GM18858 (cell line): ENCODE measurements at regions not wholly inside any gene's neighbourhood (a gene's known extent, or its start where the extent isn't known, plus 50 kb on each side); places are given as distances from the start of the nearest gene placed in this dataset.
"Not testable (repeated sequence)": the region's sequence is repeated elsewhere in the genome, so short reads cannot be mapped to it uniquely, and the experiment has no call there.

Experiments
- ATAC-seq: cut with Tn5 transposase; IDR thresholded peaks from one replicate; pipeline ENCODE4 v1.9.1; 2021; ENCODE audit not compliant: unreplicated experiment

- ATAC-seq, result no peak
Observed at GRCh38 chr2:115904516-115904915, 1462.1 kb downstream of the DPP10 start.

DNA sequence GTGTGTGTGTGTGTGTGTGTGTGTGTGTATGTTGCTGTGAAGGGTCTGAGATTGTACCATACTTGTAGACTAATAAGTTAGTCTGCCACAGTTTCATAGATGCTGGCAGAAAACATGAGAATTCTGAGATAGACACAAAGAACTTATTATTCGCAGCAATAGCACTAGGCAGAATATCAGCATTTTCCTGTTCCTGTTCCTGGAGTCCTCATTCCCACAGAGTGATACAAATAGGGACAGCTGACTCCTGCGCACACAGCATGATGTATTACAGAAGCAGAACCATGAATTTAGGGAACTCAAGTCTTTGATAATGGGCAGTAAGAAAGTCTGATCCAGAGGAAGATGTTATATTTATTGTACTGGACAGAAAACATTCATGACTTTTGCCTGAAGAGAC is 1466.3 kb downstream of the DPP10 start:
- ATAC-seq, result no peak

DNA sequence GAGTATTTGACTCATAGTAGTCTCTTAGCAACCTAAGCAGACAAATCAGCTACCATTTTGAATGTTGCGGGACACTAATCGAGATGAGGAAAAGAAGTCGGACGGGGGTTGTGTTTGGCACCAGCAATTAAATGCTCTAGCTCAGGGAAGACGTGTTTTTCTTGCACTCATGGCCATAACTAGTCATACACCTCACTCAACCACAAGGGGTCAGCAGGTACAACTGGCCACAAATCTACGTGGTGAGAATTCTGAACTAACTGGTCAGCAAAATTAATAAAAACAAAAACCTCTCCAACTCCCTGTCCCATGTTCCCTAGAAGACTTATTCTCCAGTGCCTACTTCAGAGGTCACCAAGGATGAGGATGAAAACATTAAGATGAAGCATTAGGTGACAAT is 1467.8 kb downstream of the DPP10 start:
- ATAC-seq, result no peak

DNA sequence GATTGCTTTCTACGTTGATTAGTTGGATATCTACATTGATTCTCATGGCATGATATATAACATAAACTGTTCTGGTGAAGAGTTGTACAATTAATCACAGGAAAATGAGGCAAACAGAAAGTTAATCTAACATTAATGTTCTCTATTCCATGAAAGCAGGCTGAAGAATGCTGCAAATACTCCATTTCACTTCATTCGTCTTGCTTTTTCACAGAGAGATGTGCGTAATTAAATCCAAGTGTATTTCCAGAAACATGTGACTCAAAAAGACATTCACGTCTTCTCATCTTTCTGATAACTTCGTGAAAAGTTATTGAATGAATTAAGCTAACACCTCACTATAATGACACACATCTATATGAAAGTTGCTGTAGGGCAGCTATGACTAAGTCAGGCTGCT is 1471.5 kb downstream of the DPP10 start:
- no peak for ATAC-seq

- ATAC-seq, result no peak
Observed at GRCh38 chr2:115921541-115921940, 1479.1 kb downstream of the DPP10 start.

DNA sequence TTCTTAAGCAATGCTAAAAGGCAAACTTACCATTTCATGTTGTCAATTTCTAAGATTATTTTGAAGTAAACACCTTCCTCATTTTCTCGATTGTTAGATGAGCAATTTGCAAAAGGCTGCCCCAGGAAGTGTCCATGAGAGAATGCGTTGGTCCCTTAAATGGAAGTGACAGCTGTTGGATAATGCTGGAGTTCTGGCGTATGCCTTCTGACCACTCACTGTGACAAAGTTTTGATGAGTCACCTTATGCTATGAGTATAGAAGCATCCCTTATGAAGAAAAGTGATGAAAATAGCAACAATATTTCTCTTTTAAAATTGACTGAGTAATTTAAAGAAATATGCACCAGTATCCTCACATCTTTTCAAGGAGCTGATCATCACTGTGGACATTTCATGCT is 1497.5 kb downstream of the DPP10 start:
- no peak for ATAC-seq

GRCh38 chr2:115942800-115943199 is 1500.4 kb downstream of the DPP10 start:
- no peak for ATAC-seq

GRCh38 chr2:115946341-115946740 is 1503.9 kb downstream of the DPP10 start:
- ATAC-seq, result no peak

DNA sequence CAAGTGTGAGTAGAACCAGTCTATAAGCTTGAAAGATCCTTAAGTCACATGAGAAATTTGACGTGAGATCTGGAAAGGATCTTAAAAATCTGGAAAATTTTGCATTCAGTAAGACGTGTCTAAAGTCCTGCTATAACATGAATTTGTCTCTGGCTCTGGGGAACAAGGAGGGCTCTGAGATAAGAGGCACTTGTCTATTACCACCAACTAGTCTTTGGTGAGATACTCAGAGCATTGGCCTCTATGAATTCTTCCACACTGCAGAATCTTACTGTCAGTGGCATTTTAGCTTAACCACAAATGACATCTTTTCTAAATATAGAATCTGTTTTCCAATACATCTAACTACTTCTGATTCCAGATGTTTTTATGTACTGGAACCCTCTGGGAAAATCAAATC is 1504.5 kb downstream of the DPP10 start:
- ATAC-seq, result no peak

DNA sequence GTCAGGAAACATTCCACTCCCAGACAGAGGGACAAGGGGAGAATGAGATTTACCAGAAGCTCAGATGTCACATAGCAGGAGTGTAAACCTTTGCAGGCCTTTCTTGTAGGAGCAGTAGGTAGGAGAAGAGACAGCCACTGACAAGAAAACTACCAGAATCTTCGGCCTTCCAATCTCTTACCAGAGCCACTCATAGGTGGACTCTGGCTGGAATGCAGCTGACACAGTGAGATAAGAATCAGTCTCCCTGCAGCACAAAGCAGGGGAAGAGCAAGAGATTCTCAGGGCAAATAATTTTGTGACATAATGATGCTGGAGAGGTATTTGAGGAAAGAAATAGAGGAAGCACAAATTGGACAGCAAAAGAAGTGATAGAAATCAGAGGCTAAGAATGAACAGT is 1534.5 kb downstream of the DPP10 start:
- ATAC-seq, result no peak

DNA sequence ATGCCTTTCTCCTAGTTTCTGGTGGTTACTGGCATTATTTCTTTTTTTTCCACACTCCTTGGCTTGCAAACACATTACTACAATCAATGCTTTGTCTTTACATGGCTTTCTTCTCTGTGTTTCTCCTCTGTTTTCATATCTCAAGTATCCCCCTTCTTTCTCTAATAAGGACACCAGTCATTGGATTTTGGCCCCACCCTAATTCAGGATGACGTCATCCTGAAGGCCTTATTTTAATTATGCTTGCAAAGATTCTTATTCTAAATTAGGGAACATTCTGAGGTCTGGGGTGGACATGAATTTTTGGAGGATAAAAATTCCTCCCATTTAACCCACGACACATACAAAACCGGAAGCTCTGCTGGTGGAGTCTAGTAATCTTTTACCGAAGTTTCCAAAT is 1556.6 kb downstream of the DPP10 start:
- ATAC-seq, result no peak

- no peak for ATAC-seq
Observed at GRCh38 chr2:116023026-116023425, 1580.6 kb downstream of the DPP10 start.

DNA sequence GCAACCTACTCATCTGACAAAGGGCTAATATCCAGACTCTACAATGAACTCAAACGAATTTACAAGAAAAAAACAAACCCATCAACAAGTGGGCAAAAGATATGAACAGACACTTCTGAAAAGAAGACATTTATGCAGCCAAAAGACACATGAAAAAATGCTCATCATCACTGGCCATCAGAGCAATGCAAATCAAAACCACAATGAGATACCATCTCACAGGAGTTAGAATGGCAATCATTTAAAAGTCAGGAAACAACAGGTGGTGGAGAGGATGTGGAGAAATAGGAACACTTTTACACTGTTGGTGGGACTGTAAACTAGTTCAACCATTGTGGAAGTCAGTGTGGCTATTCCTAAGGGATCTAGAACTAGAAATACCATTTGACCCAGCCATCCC is 1596.3 kb downstream of the DPP10 start:
- ATAC-seq, result not testable (repeated sequence)

- ATAC-seq, result no peak
Observed at GRCh38 chr2:116042530-116042929, 1600.1 kb downstream of the DPP10 start.

- no peak for ATAC-seq
Observed at GRCh38 chr2:116057538-116057937, 1615.1 kb downstream of the DPP10 start.

- ATAC-seq, result no peak
Observed at GRCh38 chr2:116061023-116061422, 1618.6 kb downstream of the DPP10 start.

DNA sequence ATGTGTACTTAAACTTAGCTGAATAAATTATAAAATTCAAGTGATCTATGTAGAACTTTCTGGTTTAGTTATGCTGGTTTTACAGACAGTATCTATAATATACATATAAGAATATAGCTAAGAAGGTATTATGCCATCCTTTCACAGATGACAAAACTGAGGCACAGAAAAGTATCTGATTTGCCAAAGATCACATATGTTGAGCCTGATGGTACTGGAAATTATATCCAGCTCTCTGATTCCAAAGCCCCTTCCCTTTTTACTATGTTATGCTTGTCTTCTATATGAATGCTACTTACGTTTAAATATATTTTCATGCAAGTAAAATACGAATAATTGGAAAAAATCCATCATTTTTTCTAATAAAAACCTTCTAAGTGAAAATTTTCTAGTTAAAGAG is 1631.3 kb downstream of the DPP10 start:
- no peak for ATAC-seq

DNA sequence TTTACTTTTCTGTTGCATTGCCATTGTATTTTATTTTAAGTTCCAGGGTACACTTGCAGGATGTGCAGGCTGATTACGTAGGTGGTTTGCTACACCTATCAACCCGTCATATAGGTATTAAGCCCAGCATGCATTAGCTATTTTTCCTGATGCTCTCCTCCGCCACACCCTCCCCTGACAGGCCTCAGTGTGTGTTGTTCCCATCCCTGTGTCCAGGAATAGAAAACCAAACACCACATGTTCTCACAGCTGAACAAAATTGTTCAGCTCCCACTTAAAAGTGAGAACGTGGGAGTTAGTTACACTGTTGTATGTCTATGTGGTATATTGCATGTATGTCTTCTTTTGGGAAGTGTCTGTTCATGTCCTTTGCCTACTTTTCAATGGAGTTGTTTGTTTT is 1631.7 kb downstream of the DPP10 start:
- no peak for ATAC-seq

DNA sequence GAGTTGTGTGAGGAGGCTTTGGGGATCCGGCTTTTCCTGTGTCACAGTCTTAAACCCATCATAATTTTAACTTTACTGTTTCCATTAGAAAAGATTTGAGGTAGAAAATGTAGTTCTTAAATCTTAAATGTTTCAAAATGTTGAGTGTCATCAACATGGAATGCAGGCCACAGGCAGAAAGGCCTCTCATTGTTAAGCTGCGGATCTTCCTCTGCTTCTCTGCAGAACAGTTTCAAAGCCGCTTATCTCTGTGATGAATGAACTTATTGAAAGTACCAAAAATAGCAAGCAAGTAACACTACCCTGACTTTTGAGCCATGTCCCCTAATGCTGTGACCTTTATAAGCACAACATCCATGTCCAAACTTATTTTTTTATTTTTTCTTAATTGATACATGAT is 1645.8 kb downstream of the DPP10 start:
- no peak for ATAC-seq

- ATAC-seq, result no peak
Observed at GRCh38 chr2:116094196-116094595, 1651.8 kb downstream of the DPP10 start.

DNA sequence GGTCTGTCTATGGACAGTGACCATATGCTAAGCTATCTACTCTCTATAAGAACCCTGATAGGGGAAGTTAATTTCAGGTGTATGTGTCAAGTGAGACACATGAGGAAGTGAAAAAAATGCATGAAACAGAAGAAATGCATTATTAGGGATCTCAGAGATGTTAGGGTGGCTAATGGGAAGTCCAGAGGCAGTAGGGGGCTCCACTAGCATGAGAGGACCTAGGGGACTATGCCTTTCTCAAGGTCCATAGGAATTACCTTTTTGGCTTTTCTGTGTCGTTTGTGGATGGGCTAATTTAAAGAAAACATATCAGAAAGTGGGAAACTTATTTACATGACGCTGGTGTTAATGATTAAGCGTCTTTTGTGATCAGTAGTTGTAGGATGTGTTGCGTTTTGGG is 1653.2 kb downstream of the DPP10 start:
- ATAC-seq, result no peak

- ATAC-seq, result no peak
Observed at GRCh38 chr2:116098049-116098448, 1655.6 kb downstream of the DPP10 start.

DNA sequence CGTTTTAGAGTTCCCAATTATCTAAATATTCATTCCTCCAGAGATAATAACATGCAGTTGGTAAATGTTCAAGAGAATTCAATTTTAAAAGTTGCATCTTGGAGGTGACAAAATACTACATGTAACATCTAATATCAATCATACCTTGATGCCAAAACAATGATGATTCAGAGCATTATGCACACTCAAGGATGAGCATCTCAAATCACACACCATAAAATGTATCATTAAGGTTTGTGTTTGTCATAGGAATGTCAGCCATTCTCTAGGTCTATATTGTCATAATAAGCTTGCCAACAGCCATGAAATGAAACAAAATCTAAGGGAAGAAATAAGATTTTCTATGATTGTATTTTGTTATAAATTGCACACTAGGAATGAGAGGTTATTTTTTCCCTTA is 1667.0 kb downstream of the DPP10 start:
- ATAC-seq, result no peak

- ATAC-seq, result no peak
Observed at GRCh38 chr2:116117845-116118244, 1675.4 kb downstream of the DPP10 start.
